Endodermal cell (in vitro differentiated cells): ENCODE measurements at regions not wholly inside any gene's neighbourhood (a gene's known extent, or its start where the extent isn't known, plus 50 kb on each side); places are given as distances from the start of the nearest gene placed in this dataset.

Experiments used
- DNase-seq: peaks from one replicate; pipeline ENCODE4 v3.0.0-alpha.2; 2017
- H3K27ac ChIP-seq: 2 replicates; pipeline ENCODE4 v1.5.1; 2013; ENCODE audit warnings: mild to moderate bottlenecking, low read depth, low read length, moderate library complexity
- H3K27me3 ChIP-seq: 2 replicates; pipeline ENCODE4 v1.6.1; 2013; ENCODE audit warnings: mild to moderate bottlenecking, low read length, moderate library complexity; ENCODE audit not compliant: insufficient read depth, control insufficient read depth, poor library complexity, severe bottlenecking
- H3K36me3 ChIP-seq: 2 replicates; pipeline ENCODE4 v1.7.0; 2013; ENCODE audit warnings: mild to moderate bottlenecking, low read length, moderate library complexity; ENCODE audit not compliant: control insufficient read depth, insufficient read depth
- H3K4me1 ChIP-seq: one replicate; pipeline ENCODE4 v1.7.0; 2013; ENCODE audit warnings: low read length; ENCODE audit not compliant: control insufficient read depth, insufficient read depth
- H3K4me3 ChIP-seq: 2 replicates; pipeline ENCODE4 v1.5.1; 2013; ENCODE audit warnings: mild to moderate bottlenecking, low read length, moderate library complexity
- H3K9ac ChIP-seq: 2 replicates; pipeline ENCODE4 v1.6.1; 2013; ENCODE audit warnings: mild to moderate bottlenecking, low read length, moderate library complexity; ENCODE audit not compliant: poor library complexity, severe bottlenecking; ENCODE audit errors: extremely low read depth
- H3K9me3 ChIP-seq: 2 replicates; pipeline ENCODE4 v1.6.1; 2013; ENCODE audit warnings: mild to moderate bottlenecking, low read length, moderate library complexity; ENCODE audit not compliant: control insufficient read depth
- H3K27ac Mint-ChIP-seq: 2 replicates; pipeline ENCODE4 v1.8.0; 2020; ENCODE audit warnings: mixed read lengths
- H3K27me3 Mint-ChIP-seq: 2 replicates; pipeline ENCODE4 v1.8.0; 2021; ENCODE audit warnings: mild to moderate bottlenecking, mixed read lengths; ENCODE audit not compliant: insufficient read depth
- H3K36me3 Mint-ChIP-seq: 2 replicates; pipeline ENCODE4 v1.8.0; 2020; ENCODE audit warnings: low read depth, mixed read lengths
- H3K4me1 Mint-ChIP-seq: 2 replicates; pipeline ENCODE4 v1.8.0; 2020; ENCODE audit warnings: mixed read lengths
- H3K4me3 Mint-ChIP-seq: 2 replicates; pipeline ENCODE4 v1.8.0; 2020; ENCODE audit warnings: mild to moderate bottlenecking, moderate library complexity, mixed read lengths
- H3K9me3 Mint-ChIP-seq: 2 replicates; pipeline ENCODE4 v1.8.0; 2020; ENCODE audit warnings: mild to moderate bottlenecking, mixed read lengths
- CTCF ChIP-seq: fragments of 200-600 bp; sonication (generic); conservative IDR thresholded peaks from 2 replicates; pipeline ENCODE4 v1.5.0; 2021; ENCODE audit warnings: antibody characterized with exemption, mild to moderate bottlenecking
- WGBS, 2 experiments: methylation state at CpG; one replicate each; pipeline versions ENCODE4 v1.1.5 to v1.1.7; 2013; ENCODE audit warnings: missing lambda C conversion rate in 2 of 2, mixed read lengths in 1 of 2; ENCODE audit not compliant: insufficient coverage in 1 of 2, insufficient read length in 1 of 2; 5-methylcytosine and 5-hydroxymethylcytosine counted together

GRCh38 chr9:91034521-91034920, 232.9 kb downstream of the SYK start:
- WGBS, 2 experiments: 92 to 96% methylated on average over 9 of the region's 9 CpGs
- H3K27me3 ChIP-seq: no peaks in the 10 kb centered on the region
- H3K9ac ChIP-seq: no peak overlapping the region
- H3K36me3 Mint-ChIP-seq: no peaks in the 10 kb centered on the region
- H3K4me3 ChIP-seq: no peak overlapping the region
- peaks cover 7% of the 10 kb centered on the region for H3K27me3 Mint-ChIP-seq
- peaks cover 8% of the 10 kb centered on the region for H3K4me1 ChIP-seq
- no peak overlapping the region for H3K4me3 Mint-ChIP-seq
- no peaks in the 10 kb centered on the region for H3K9me3 Mint-ChIP-seq
- no peak overlapping the region for H3K27ac Mint-ChIP-seq
- no peak overlapping the region for H3K27ac ChIP-seq
- H3K4me1 Mint-ChIP-seq: peaks cover 9% of the 10 kb centered on the region
- no peaks in the 10 kb centered on the region for H3K9me3 ChIP-seq
- no peak for TF ChIP-seq CTCF
- H3K36me3 ChIP-seq: no peaks in the 10 kb centered on the region
- DNase-seq: no peak

- Mint-ChIP-seq H3K27ac (no peak overlapping the region), H3K36me3 (no peaks in the 10 kb centered on the region), H3K9me3 (no peaks in the 10 kb centered on the region), H3K27me3 (peaks cover 7% of the 10 kb centered on the region), H3K4me1 (peaks cover 9% of the 10 kb centered on the region), H3K4me3 (no peak overlapping the region)
- Histone ChIP-seq H3K27ac (no peak overlapping the region), H3K27me3 (no peaks in the 10 kb centered on the region), H3K9ac (no peak overlapping the region), H3K36me3 (no peaks in the 10 kb centered on the region), H3K4me3 (no peak overlapping the region), H3K9me3 (no peaks in the 10 kb centered on the region), H3K4me1 (peaks cover 8% of the 10 kb centered on the region)
- 90 to 94% methylated on average over 11 to 18 of the region's 18 CpGs for WGBS, 2 experiments
- DNase-seq: no peak
- no peak for TF ChIP-seq CTCF
Measured at GRCh38 chr9:91034976-91035824, 233.6 kb downstream of the SYK start.

GRCh38 chr9:91035825-91036208, 234.2 kb downstream of the SYK start:
- Mint-ChIP-seq H3K36me3 (no peaks in the 10 kb centered on the region), H3K9me3 (no peaks in the 10 kb centered on the region), H3K27me3 (peaks cover 7% of the 10 kb centered on the region), H3K4me1 (peaks cover 9% of the 10 kb centered on the region), H3K27ac (no peak overlapping the region), H3K4me3 (no peak overlapping the region)
- 82 to 94% methylated on average over 7 to 10 of the region's 10 CpGs for WGBS, 2 experiments
- Histone ChIP-seq H3K36me3 (no peaks in the 10 kb centered on the region), H3K27ac (no peak overlapping the region), H3K9me3 (no peaks in the 10 kb centered on the region), H3K9ac (no peak overlapping the region), H3K4me3 (no peak overlapping the region), H3K27me3 (no peaks in the 10 kb centered on the region), H3K4me1 (peaks cover 8% of the 10 kb centered on the region)
- TF ChIP-seq CTCF: no peak
- no peak for DNase-seq
